ENCODE measurements at regions not wholly inside any gene's neighbourhood (a gene's known extent, or its start where the extent isn't known, plus 50 kb on each side); places are given as distances from the start of the nearest gene placed in this dataset.
"Not testable (repeated sequence)": the region's sequence is repeated elsewhere in the genome, so short reads cannot be mapped to it uniquely, and the experiment has no call there.

DNA sequence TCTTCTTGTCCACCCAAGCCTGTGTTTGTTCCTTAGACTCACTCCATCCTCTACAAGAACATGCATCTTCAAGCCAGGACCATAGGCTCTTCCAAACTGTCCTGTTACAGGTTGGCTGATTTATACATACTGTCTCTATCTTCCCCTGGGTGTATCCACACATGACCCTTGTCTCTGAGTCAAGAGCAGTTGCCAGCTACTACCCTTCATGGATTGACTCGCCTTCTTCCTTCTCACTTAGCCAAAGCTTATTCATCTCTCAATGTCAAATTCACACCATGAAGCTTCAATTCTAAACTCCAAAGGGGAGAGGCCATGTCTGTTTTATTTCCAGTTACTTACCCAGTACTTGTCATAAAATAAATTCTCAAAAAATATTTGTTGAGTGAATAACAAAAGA is 64.1 kb upstream of the CACHD1 start:
- Histone ChIP-seq H3K27me3 (ENCODE audit: insufficient read depth, low read length, poor library complexity, severe bottlenecking) (no peaks in the 10 kb centered on the region), H3F3A (ENCODE audit: low read depth) (no peaks in the 10 kb centered on the region), H3K4me1 (ENCODE audit: insufficient read depth, low read length, poor library complexity, severe bottlenecking) (no peaks in the 10 kb centered on the region), H4K20me1 (ENCODE audit: insufficient read depth, low read length, poor library complexity, severe bottlenecking) (no peaks in the 10 kb centered on the region), H3K36me3 (ENCODE audit: insufficient read depth, low read length) (no peaks in the 10 kb centered on the region), H3K4me3 (ENCODE audit: low read length, poor library complexity, severe bottlenecking) (no peak overlapping the region), H3K79me2 (ENCODE audit: insufficient read depth, low read length) (no peaks in the 10 kb centered on the region), H3K9me2 (replicated peaks; ENCODE audit: low read depth, low read length) (no peaks in the 10 kb centered on the region), H3K9ac (ENCODE audit: low read depth, low read length, poor library complexity, severe bottlenecking) (no peak overlapping the region), H2AFZ (ENCODE audit: low read length) (no peak overlapping the region), H3K4me2 (ENCODE audit: low read depth, low read length, poor library complexity, severe bottlenecking) (no peak overlapping the region), H3K9me3 (ENCODE audit: insufficient read depth, low read depth, low read length) (no peaks in the 10 kb centered on the region)
- TF ChIP-seq EZH2phosphoT487 (IDR thresholded peaks at IDR 0.05; ENCODE audit: borderline replicate concordance): no peak
- TF ChIP-seq, protein P1, sequence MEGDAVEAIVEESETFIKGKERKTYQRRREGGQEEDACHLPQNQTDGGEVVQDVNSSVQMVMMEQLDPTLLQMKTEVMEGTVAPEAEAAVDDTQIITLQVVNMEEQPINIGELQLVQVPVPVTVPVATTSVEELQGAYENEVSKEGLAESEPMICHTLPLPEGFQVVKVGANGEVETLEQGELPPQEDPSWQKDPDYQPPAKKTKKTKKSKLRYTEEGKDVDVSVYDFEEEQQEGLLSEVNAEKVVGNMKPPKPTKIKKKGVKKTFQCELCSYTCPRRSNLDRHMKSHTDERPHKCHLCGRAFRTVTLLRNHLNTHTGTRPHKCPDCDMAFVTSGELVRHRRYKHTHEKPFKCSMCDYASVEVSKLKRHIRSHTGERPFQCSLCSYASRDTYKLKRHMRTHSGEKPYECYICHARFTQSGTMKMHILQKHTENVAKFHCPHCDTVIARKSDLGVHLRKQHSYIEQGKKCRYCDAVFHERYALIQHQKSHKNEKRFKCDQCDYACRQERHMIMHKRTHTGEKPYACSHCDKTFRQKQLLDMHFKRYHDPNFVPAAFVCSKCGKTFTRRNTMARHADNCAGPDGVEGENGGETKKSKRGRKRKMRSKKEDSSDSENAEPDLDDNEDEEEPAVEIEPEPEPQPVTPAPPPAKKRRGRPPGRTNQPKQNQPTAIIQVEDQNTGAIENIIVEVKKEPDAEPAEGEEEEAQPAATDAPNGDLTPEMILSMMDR (conservative IDR thresholded peaks at IDR 0.05; ENCODE audit: low read length): no peak

DNA sequence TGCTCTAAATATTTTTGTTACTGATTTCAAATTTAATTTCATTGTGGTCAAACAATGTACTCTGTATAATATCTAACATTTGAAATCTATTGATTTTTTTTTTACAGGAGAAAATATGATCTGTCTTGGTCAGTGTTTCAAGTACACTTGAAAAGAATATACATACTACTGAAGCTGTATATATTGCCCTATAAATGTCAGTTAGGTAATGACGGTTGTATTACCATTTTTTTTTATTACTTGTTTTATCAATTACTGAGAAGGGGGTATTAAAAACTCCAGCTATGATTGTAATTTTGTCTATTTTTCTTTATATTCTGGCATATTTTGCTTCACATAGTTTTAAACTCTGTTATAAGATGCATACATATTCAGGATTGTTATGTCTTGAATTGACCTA is 59.7 kb upstream of the CACHD1 start:
- Histone ChIP-seq H3K4me2 (ENCODE audit: low read depth, low read length, poor library complexity, severe bottlenecking) (no peak overlapping the region), H3K9me3 (ENCODE audit: insufficient read depth, low read depth, low read length) (no peaks in the 10 kb centered on the region), H3K4me3 (ENCODE audit: low read length, poor library complexity, severe bottlenecking) (no peak overlapping the region), H3K4me1 (ENCODE audit: insufficient read depth, low read length, poor library complexity, severe bottlenecking) (no peaks in the 10 kb centered on the region), H3K9me2 (replicated peaks; ENCODE audit: low read depth, low read length) (no peaks in the 10 kb centered on the region), H3K79me2 (ENCODE audit: insufficient read depth, low read length) (no peaks in the 10 kb centered on the region), H2AFZ (ENCODE audit: low read length) (no peak overlapping the region), H4K20me1 (ENCODE audit: insufficient read depth, low read length, poor library complexity, severe bottlenecking) (no peaks in the 10 kb centered on the region), H3K27me3 (ENCODE audit: insufficient read depth, low read length, poor library complexity, severe bottlenecking) (no peaks in the 10 kb centered on the region), H3F3A (ENCODE audit: low read depth) (no peaks in the 10 kb centered on the region), H3K36me3 (ENCODE audit: insufficient read depth, low read length) (no peaks in the 10 kb centered on the region), H3K9ac (ENCODE audit: low read depth, low read length, poor library complexity, severe bottlenecking) (no peak overlapping the region)
- TF ChIP-seq EZH2phosphoT487 (IDR thresholded peaks at IDR 0.05; ENCODE audit: borderline replicate concordance): no peak
- TF ChIP-seq, protein P1 (conservative IDR thresholded peaks at IDR 0.05; ENCODE audit: low read length): no peak

DNA sequence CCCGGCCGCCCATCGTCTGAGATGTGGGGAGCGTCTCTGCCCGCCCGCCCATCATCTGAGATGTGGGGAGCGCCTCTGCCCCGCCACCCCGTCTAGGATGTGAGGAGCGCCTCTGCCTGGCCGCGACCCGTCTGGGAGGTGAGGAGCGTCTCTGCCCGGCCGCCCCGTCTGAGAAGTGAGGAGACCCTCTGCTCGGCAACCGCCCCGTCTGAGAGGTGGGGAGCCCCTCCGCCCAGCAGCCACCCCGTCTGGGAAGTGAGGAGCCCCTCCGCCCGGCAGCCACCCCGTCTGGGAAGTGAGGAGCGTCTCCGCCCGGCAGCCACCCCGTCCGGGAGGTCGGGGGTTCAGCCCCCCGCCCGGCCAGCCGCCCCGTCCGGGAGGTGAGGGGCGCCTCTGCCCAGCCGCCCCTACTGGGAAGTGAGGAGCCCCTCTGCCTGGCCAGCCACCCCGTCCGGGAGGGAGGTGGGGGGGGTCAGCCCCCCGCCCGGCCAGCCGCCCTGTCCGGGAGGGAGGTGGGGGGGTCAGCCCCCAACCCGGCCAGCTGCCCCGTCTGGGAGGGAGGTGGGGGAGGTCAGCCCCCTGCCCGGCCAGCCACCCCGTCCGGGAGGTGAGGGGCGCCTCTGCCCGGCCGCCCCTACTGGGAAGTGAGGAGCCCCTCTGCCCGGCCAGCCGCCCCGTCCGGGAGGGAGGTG is 54.9 kb upstream of the CACHD1 start:
- not testable (repeated sequence) for H2AFZ ChIP-seq (ENCODE audit: low read length); H3F3A ChIP-seq (ENCODE audit: low read depth); H3K9me3 ChIP-seq (ENCODE audit: insufficient read depth, low read depth, low read length); H3K9ac ChIP-seq (ENCODE audit: low read depth, low read length, poor library complexity, severe bottlenecking); H3K79me2 ChIP-seq (ENCODE audit: insufficient read depth, low read length); H3K4me3 ChIP-seq (ENCODE audit: low read length, poor library complexity, severe bottlenecking); H3K4me2 ChIP-seq (ENCODE audit: low read depth, low read length, poor library complexity, severe bottlenecking); H3K36me3 ChIP-seq (ENCODE audit: insufficient read depth, low read length); H4K20me1 ChIP-seq (ENCODE audit: insufficient read depth, low read length, poor library complexity, severe bottlenecking); H3K27me3 ChIP-seq (ENCODE audit: insufficient read depth, low read length, poor library complexity, severe bottlenecking); H3K9me2 ChIP-seq (replicated peaks; ENCODE audit: low read depth, low read length); H3K4me1 ChIP-seq (ENCODE audit: insufficient read depth, low read length, poor library complexity, severe bottlenecking)

DNA sequence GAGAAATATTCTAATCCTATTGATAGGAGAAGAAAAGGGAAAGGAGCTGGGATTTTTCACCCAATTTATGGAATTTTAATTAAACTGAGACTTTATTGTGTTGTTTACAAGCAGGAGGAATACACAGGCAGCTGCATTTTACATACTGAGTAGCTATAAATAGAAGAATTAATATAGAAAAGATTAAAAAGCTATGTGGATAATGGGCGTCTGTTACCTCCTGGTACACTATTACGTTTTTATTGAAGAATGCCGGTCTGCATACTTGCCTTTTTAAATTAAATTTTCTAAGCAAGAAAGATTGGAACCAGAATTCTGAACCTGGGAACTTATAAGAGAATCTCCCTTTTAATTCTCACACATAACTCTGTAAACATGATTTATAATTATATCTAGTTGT is 52.1 kb upstream of the CACHD1 start:
- H3K9me3 ChIP-seq (ENCODE audit: insufficient read depth, low read depth, low read length): no peaks in the 10 kb centered on the region
- no peaks in the 10 kb centered on the region for H3F3A ChIP-seq (ENCODE audit: low read depth)
- H3K27me3 ChIP-seq (ENCODE audit: insufficient read depth, low read length, poor library complexity, severe bottlenecking): no peaks in the 10 kb centered on the region
- H2AFZ ChIP-seq (ENCODE audit: low read length): no peak overlapping the region
- no peak overlapping the region for H3K9ac ChIP-seq (ENCODE audit: low read depth, low read length, poor library complexity, severe bottlenecking)
- no peaks in the 10 kb centered on the region for H3K9me2 ChIP-seq (replicated peaks; ENCODE audit: low read depth, low read length)
- no peaks in the 10 kb centered on the region for H3K79me2 ChIP-seq (ENCODE audit: insufficient read depth, low read length)
- H3K4me3 ChIP-seq (ENCODE audit: low read length, poor library complexity, severe bottlenecking): no peak overlapping the region
- TF ChIP-seq, protein P1 (conservative IDR thresholded peaks at IDR 0.05; ENCODE audit: low read length): no peak
- TF ChIP-seq EZH2phosphoT487 (IDR thresholded peaks at IDR 0.05; ENCODE audit: borderline replicate concordance): no peak
- H4K20me1 ChIP-seq (ENCODE audit: insufficient read depth, low read length, poor library complexity, severe bottlenecking): no peaks in the 10 kb centered on the region
- H3K4me1 ChIP-seq (ENCODE audit: insufficient read depth, low read length, poor library complexity, severe bottlenecking): peaks cover 15% of the 10 kb centered on the region
- H3K36me3 ChIP-seq (ENCODE audit: insufficient read depth, low read length): no peaks in the 10 kb centered on the region
- H3K4me2 ChIP-seq (ENCODE audit: low read depth, low read length, poor library complexity, severe bottlenecking): no peak overlapping the region
